Naive thymus-derived CD8-positive, alpha-beta T cell (primary cell): ENCODE measurements at regions not wholly inside any gene's neighbourhood (a gene's known extent, or its start where the extent isn't known, plus 50 kb on each side); places are given as distances from the start of the nearest gene placed in this dataset.
"Not testable (repeated sequence)": the region's sequence is repeated elsewhere in the genome, so short reads cannot be mapped to it uniquely, and the experiment has no call there.

Source experiments
- ATAC-seq, 2 donors: fragments of 150-1000 bp; cut with Tn5 transposase in 1 of 2; sonication (Bioruptor Pico), chemical (Tn5 transposase) in 1 of 2; 1 replicate in 1 of 2; 2 replicates in 1 of 2; pipeline ENCODE4 v1.10.0; 2021; ENCODE audit warnings: mild to moderate bottlenecking in 2 of 2, moderate library complexity in 2 of 2
- POLR2A ChIA-PET: fragments of 350-600 bp; sonication (Branson Sonifier 250); formaldehyde crosslinking; loops from one replicate; lab custom pipeline; 2021; ENCODE audit warnings: antibody characterized with exemption; lab: Charles Lee
- DNase-seq, 10 donors: peaks; one replicate each; pipeline versions ENCODE4 v3.0.0 to v3.0.0-alpha.2; 2020 to 2022
- H3K27ac Mint-ChIP-seq, 10 donors: one replicate each; pipeline ENCODE4 v1.8.0; 2020 to 2022; ENCODE audit warnings: mild to moderate bottlenecking in 10 of 10, mixed read lengths in 10 of 10, moderate library complexity in 4 of 10, inconsistent platforms in 1 of 10
- H3K27me3 Mint-ChIP-seq, 5 donors: one replicate each; pipeline ENCODE4 v1.8.0; 2021 to 2022; ENCODE audit warnings: mixed read lengths in 5 of 5
- H3K36me3 Mint-ChIP-seq, 3 donors: one replicate each; pipeline ENCODE4 v1.8.0; 2020 to 2022; ENCODE audit warnings: mixed read lengths in 3 of 3, mild to moderate bottlenecking in 2 of 3, inconsistent platforms in 1 of 3
- H3K4me1 Mint-ChIP-seq, 4 donors: one replicate each; pipeline ENCODE4 v1.8.0; 2021 to 2022; ENCODE audit warnings: mixed read lengths in 4 of 4
- H3K4me3 Mint-ChIP-seq, 10 donors: one replicate each; pipeline ENCODE4 v1.8.0; 2020 to 2022; ENCODE audit warnings: mild to moderate bottlenecking in 10 of 10, mixed read lengths in 10 of 10, moderate library complexity in 6 of 10, inconsistent platforms in 1 of 10
- H3K9me3 Mint-ChIP-seq, 9 donors: one replicate each; pipeline ENCODE4 v1.8.0; 2020 to 2022; ENCODE audit warnings: mixed read lengths in 9 of 9, mild to moderate bottlenecking in 3 of 9, inconsistent platforms in 1 of 9, moderate library complexity in 1 of 9

GRCh38 chr13:109702030-109702597 lies 84.3 kb downstream of the IRS2 start:
- POLR2A ChIA-PET, H3K36me3 Mint-ChIP-seq, H3K27ac Mint-ChIP-seq, H3K4me3 Mint-ChIP-seq, ATAC-seq, H3K9me3 Mint-ChIP-seq, DNase-seq: not testable (repeated sequence)
- H3K4me1 Mint-ChIP-seq = peaks cover 9 to 35% (median 18%) of the 10 kb centered on the region in 4 donors
- H3K27me3 Mint-ChIP-seq = peaks cover 11 to 43% (median 23%) of the 10 kb centered on the region in 5 donors

DNA sequence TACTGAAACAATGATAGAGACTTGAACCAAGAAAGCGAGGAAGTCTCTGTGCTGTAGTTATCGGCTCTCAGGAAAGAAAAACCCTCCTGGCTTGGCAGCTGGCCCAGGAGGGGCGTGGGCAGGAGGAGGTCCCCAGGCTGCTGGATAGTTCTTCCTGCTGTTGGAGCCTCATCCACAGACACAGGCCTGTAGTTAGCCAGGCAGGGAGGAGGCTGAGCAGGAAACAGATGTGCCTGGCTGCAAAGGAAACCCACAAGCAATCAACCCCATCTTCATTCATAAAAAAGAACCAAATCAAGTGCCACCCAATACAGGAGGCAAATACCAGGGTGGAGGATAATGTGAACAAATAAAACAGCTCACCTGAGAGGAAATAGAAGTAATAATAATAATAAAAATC lies 86.2 kb downstream of the IRS2 start:
- Mint-ChIP-seq H3K4me3 (no peak overlapping the region), H3K27me3 (peaks cover 10 to 26% (median 19%) of the 10 kb centered on the region in 5 donors), H3K27ac (peak overlapping the region in 3 of 10 donors; percentile 9 to 37 (median 15)), H3K36me3 (peaks cover 0 to 5% (median 0%) of the 10 kb centered on the region in 3 donors), H3K9me3 (no peaks in the 10 kb centered on the region), H3K4me1 (peaks cover 9 to 19% (median 14%) of the 10 kb centered on the region in 4 donors)
- DNase-seq = no peak
- ATAC-seq = peak in 1 of 2 donors; percentile 46
- POLR2A ChIA-PET = no interaction called here

DNA sequence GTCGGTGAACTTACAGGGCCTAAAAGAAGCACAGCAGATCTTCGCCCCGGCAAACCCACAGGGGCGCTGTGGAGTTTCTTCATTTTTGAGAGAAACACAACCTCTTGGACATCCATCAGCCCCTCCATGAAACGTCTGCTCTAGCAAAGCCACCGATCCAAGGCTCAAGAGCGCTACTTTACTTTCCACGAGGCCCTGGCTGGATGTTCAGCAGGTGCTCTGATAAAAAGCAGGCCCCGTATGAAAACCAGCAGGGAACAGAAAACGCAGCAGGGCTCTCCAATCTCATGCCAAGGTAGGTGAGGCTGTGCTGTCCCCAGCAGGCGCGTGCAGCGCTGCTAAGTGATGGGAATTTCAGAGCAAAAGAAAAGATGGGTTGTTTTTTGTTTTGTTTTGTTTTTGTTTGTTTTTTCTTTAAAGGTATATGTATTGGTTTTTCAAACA lies 86.7 kb downstream of the IRS2 start:
- no peaks in the 10 kb centered on the region for H3K9me3 Mint-ChIP-seq
- DNase-seq = no peak
- H3K36me3 Mint-ChIP-seq = peaks cover 0 to 3% (median 0%) of the 10 kb centered on the region in 3 donors
- no peak overlapping the region for H3K4me3 Mint-ChIP-seq
- H3K27ac Mint-ChIP-seq = no peak overlapping the region
- no peak for ATAC-seq
- H3K27me3 Mint-ChIP-seq = peaks cover 6 to 21% (median 14%) of the 10 kb centered on the region in 5 donors
- POLR2A ChIA-PET = no interaction called here
- H3K4me1 Mint-ChIP-seq = peaks cover 4 to 14% (median 9%) of the 10 kb centered on the region in 4 donors

GRCh38 chr13:109698779-109699178 lies 87.6 kb downstream of the IRS2 start:
- DNase-seq (no peak), ATAC-seq (no peak)
- no peak overlapping the region for H3K27ac Mint-ChIP-seq
- peaks cover 1 to 12% (median 5%) of the 10 kb centered on the region in 5 donors for H3K27me3 Mint-ChIP-seq
- H3K4me1 Mint-ChIP-seq = peaks cover 0 to 11% (median 9%) of the 10 kb centered on the region in 4 donors
- no peaks in the 10 kb centered on the region for H3K9me3 Mint-ChIP-seq
- H3K4me3 Mint-ChIP-seq = no peak overlapping the region
- POLR2A ChIA-PET = interaction anchor here (0.6 kb wide), 1 partner anchor 214 kb away, joined by 3 read pairs; no protein-coding TSS in a partner anchor
- H3K36me3 Mint-ChIP-seq = no peaks in the 10 kb centered on the region

DNA sequence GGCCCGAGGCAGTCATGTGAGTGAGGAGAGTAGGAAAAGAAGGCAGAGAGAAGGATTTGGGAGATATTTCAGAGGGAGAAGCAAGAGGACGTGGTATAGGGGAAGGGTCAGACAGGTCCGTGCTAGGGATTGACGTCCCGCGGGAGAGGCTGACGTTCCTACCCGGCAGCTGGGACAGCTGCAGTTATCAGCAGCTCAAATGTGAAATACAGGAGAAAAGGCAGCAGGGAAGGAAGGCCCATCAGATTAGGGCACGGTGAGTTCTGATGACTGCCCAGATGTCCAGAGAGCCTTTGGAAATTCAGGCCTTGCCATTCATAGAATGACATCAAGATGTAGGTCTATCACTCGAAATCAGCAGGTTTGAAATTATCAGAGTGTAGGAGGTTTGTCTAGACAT lies 88.4 kb downstream of the IRS2 start:
- H3K9me3 Mint-ChIP-seq = no peaks in the 10 kb centered on the region
- H3K27ac Mint-ChIP-seq = no peak overlapping the region
- POLR2A ChIA-PET = no interaction called here
- H3K4me3 Mint-ChIP-seq = no peak overlapping the region
- peaks cover 1 to 9% (median 3%) of the 10 kb centered on the region in 5 donors for H3K27me3 Mint-ChIP-seq
- peaks cover 0 to 11% (median 9%) of the 10 kb centered on the region in 4 donors for H3K4me1 Mint-ChIP-seq
- ATAC-seq (no peak), DNase-seq (no peak)
- H3K36me3 Mint-ChIP-seq = no peaks in the 10 kb centered on the region

GRCh38 chr13:109695402-109696190 lies 90.8 kb downstream of the IRS2 start:
- H3K4me3 Mint-ChIP-seq = no peak overlapping the region
- no peaks in the 10 kb centered on the region for H3K9me3 Mint-ChIP-seq
- no peak overlapping the region for H3K27ac Mint-ChIP-seq
- peaks cover 0 to 10% (median 8%) of the 10 kb centered on the region in 4 donors for H3K4me1 Mint-ChIP-seq
- peaks cover 0 to 9% (median 3%) of the 10 kb centered on the region in 5 donors for H3K27me3 Mint-ChIP-seq
- H3K36me3 Mint-ChIP-seq = no peaks in the 10 kb centered on the region
- DNase-seq (no peak), ATAC-seq (no peak)
- POLR2A ChIA-PET = no interaction called here

GRCh38 chr13:109694972-109695371 lies 91.4 kb downstream of the IRS2 start:
- ATAC-seq (no peak), DNase-seq (no peak)
- Mint-ChIP-seq H3K27ac (no peak overlapping the region), H3K4me3 (no peak overlapping the region), H3K4me1 (peaks cover 0 to 4% (median 2%) of the 10 kb centered on the region in 4 donors), H3K9me3 (no peaks in the 10 kb centered on the region), H3K27me3 (peaks cover 0 to 9% (median 3%) of the 10 kb centered on the region in 5 donors), H3K36me3 (no peaks in the 10 kb centered on the region)
- POLR2A ChIA-PET = no interaction called here

DNA sequence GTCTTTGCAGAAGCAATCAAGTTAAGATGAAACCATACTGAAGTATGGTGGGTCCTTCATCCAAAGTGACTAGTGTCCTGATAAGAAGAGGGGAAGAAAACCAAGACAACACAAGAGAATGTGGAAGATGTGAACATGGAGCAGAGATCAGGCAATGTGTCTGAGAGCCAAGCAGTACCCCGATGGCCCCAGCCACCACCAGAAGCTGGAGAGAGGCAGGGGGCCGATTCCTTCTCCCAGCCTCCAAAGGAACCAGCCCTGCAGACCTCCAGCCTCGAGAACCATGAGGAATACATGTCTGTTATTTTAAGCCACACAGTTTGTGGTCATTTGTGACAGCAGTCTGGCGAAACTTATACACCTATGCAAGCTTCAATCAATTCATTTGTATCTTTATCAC lies 93.2 kb downstream of the IRS2 start:
- ATAC-seq = no peak
- no peak overlapping the region for H3K4me3 Mint-ChIP-seq
- POLR2A ChIA-PET = no interaction called here

GRCh38 chr13:109691689-109692088 lies 94.7 kb downstream of the IRS2 start:
- ATAC-seq (no peak), DNase-seq (no peak)
- H3K4me1 Mint-ChIP-seq = no peaks in the 10 kb centered on the region
- POLR2A ChIA-PET = no interaction called here
- no peak overlapping the region for H3K4me3 Mint-ChIP-seq
- peaks cover 0 to 5% (median 2%) of the 10 kb centered on the region in 5 donors for H3K27me3 Mint-ChIP-seq
- H3K27ac Mint-ChIP-seq = no peak overlapping the region
- no peaks in the 10 kb centered on the region for H3K36me3 Mint-ChIP-seq
- H3K9me3 Mint-ChIP-seq = no peaks in the 10 kb centered on the region

More for the DNA sequence above, 93.2 kb downstream of the IRS2 start:
- no peaks in the 10 kb centered on the region for H3K36me3 Mint-ChIP-seq
- DNase-seq = no peak
- no peaks in the 10 kb centered on the region for H3K9me3 Mint-ChIP-seq
- H3K27me3 Mint-ChIP-seq = peaks cover 0 to 9% (median 3%) of the 10 kb centered on the region in 5 donors
- no peak overlapping the region for H3K27ac Mint-ChIP-seq
- H3K4me1 Mint-ChIP-seq = no peaks in the 10 kb centered on the region

GRCh38 chr13:109687559-109688448 lies 98.6 kb downstream of the IRS2 start:
- peaks cover 2 to 7% (median 5%) of the 10 kb centered on the region in 5 donors for H3K27me3 Mint-ChIP-seq
- H3K36me3 Mint-ChIP-seq = no peaks in the 10 kb centered on the region
- no peak for DNase-seq
- POLR2A ChIA-PET = no interaction called here
- H3K4me1 Mint-ChIP-seq = peaks cover 0 to 4% (median 0%) of the 10 kb centered on the region in 4 donors
- no peak for ATAC-seq
- H3K4me3 Mint-ChIP-seq = no peak overlapping the region
- H3K27ac Mint-ChIP-seq = no peak overlapping the region
- H3K9me3 Mint-ChIP-seq = no peaks in the 10 kb centered on the region

GRCh38 chr13:109685203-109685602 lies 101.2 kb downstream of the IRS2 start:
- Mint-ChIP-seq H3K4me3 (no peak overlapping the region), H3K27ac (no peak overlapping the region), H3K4me1 (peaks cover 0 to 5% (median 0%) of the 10 kb centered on the region in 4 donors), H3K27me3 (peaks cover 2 to 10% (median 9%) of the 10 kb centered on the region in 5 donors), H3K36me3 (no peaks in the 10 kb centered on the region), H3K9me3 (no peaks in the 10 kb centered on the region)
- POLR2A ChIA-PET = no interaction called here
- DNase-seq (no peak), ATAC-seq (no peak)

- ATAC-seq = no peak
- Mint-ChIP-seq H3K4me1 (peaks cover 0 to 5% (median 0%) of the 10 kb centered on the region in 4 donors), H3K27me3 (peaks cover 2 to 10% (median 9%) of the 10 kb centered on the region in 5 donors), H3K27ac (no peak overlapping the region), H3K36me3 (no peaks in the 10 kb centered on the region), H3K9me3 (no peaks in the 10 kb centered on the region), H3K4me3 (no peak overlapping the region)
- POLR2A ChIA-PET = no interaction called here
- DNase-seq = no peak
Observed at GRCh38 chr13:109684824-109685202, 101.6 kb downstream of the IRS2 start.
